UCSD-AML1 (cell line): ENCODE measurements at regions not wholly inside any gene's neighbourhood (a gene's known extent, or its start where the extent isn't known, plus 50 kb on each side); places are given as distances from the start of the nearest gene placed in this dataset.
"Not testable (repeated sequence)": the region's sequence is repeated elsewhere in the genome, so short reads cannot be mapped to it uniquely, and the experiment has no call there.

Experiments
- DNase-seq: peaks from one replicate; lab custom pipeline; 2025; ENCODE audit not compliant: unreplicated experiment; lab: John Stamatoyannopoulos, UW

GRCh38 chr12:87596134-87596533, 433.1 kb downstream of the C12orf50 start:
- no peak for DNase-seq

- no peak for DNase-seq
Measured at GRCh38 chr12:87585882-87586557, 443.2 kb downstream of the C12orf50 start.

- DNase-seq = not testable (repeated sequence)
Measured at GRCh38 chr12:87579091-87579490, 450.1 kb downstream of the C12orf50 start.

- no peak for DNase-seq
Measured at GRCh38 chr12:87575906-87576305, 453.3 kb downstream of the C12orf50 start.

GRCh38 chr12:87566918-87567317, 462.3 kb downstream of the C12orf50 start:
- not testable (repeated sequence) for DNase-seq

GRCh38 chr12:87556985-87557384, 472.2 kb downstream of the C12orf50 start:
- DNase-seq = no peak

GRCh38 chr12:87531213-87531612, 498.0 kb downstream of the C12orf50 start:
- not testable (repeated sequence) for DNase-seq

- DNase-seq = no peak
Measured at GRCh38 chr12:87529413-87529812, 499.8 kb downstream of the C12orf50 start.

- DNase-seq = no peak
Measured at GRCh38 chr12:87520968-87521367, 508.2 kb downstream of the C12orf50 start.

GRCh38 chr12:87518481-87518880, 510.7 kb downstream of the C12orf50 start:
- DNase-seq = no peak

- DNase-seq = peak; percentile 4
Measured at GRCh38 chr12:87518036-87518435, 511.2 kb downstream of the C12orf50 start.

- DNase-seq = no peak
Measured at GRCh38 chr12:87513536-87514280, 515.5 kb downstream of the C12orf50 start.

GRCh38 chr12:87511371-87511770, 517.8 kb downstream of the C12orf50 start:
- no peak for DNase-seq

GRCh38 chr12:87509237-87509820, 519.9 kb downstream of the C12orf50 start:
- no peak for DNase-seq

GRCh38 chr12:87491598-87491997, 537.6 kb downstream of the C12orf50 start:
- no peak for DNase-seq

- no peak for DNase-seq
Measured at GRCh38 chr12:87491089-87491488, 538.1 kb downstream of the C12orf50 start.

- no peak for DNase-seq
Measured at GRCh38 chr12:87469295-87469694, 559.9 kb downstream of the C12orf50 start.

GRCh38 chr12:87467936-87468335, 561.3 kb downstream of the C12orf50 start:
- no peak for DNase-seq

- DNase-seq = no peak
Measured at GRCh38 chr12:87464565-87464964, 564.6 kb downstream of the C12orf50 start.

GRCh38 chr12:87444039-87444438, 585.2 kb downstream of the C12orf50 start:
- DNase-seq = no peak

- DNase-seq = no peak
Measured at GRCh38 chr12:87441511-87441910, 587.7 kb downstream of the C12orf50 start.
